B cell (primary cell): ENCODE measurements at regions not wholly inside any gene's neighbourhood (a gene's known extent, or its start where the extent isn't known, plus 50 kb on each side); places are given as distances from the start of the nearest gene placed in this dataset.

Experiments used
- ATAC-seq: fragments of 200-7000 bp; cut with Tn5 transposase; one replicate; pipeline ENCODE4 v1.10.0; 2021; ENCODE audit warnings: low read depth, mild to moderate bottlenecking, moderate number of reproducible peaks, moderate library complexity
- CTCF ChIA-PET: fragments of 350-600 bp; sonication (Branson Sonifier 250); formaldehyde crosslinking; loops from one replicate; lab custom pipeline; 2021; ENCODE audit warnings: antibody characterized with exemption, inconsistent platforms; lab: Charles Lee
- POLR2A ChIA-PET: fragments of 350-600 bp; sonication (Branson Sonifier 250); formaldehyde crosslinking; loops from one replicate; lab custom pipeline; 2021; ENCODE audit warnings: antibody characterized with exemption; lab: Charles Lee
- DNase-seq: peaks from one replicate; pipeline ENCODE4 v3.0.0; 2013
- H2AFZ ChIP-seq: 2 replicates; pipeline ENCODE4 v1.6.1; 2012; ENCODE audit warnings: mild to moderate bottlenecking, low read depth, low read length; ENCODE audit not compliant: insufficient read depth, poor library complexity, severe bottlenecking
- H3K27ac ChIP-seq, 2 donors: 1 replicate in 1 of 2; 2 replicates in 1 of 2; pipeline ENCODE4 v1.5.1; 2012 to 2013; ENCODE audit warnings: low read length in 2 of 2, mild to moderate bottlenecking in 2 of 2, moderate library complexity in 1 of 2
- H3K27me3 ChIP-seq, 4 experiments: fragments of 200-600 bp in 1 of 4; sonication (generic) in 1 of 4; replicated peaks in 1 of 4; 1 replicate in 2 of 4; 2 replicates in 2 of 4; pipeline versions ENCODE4 v1.6.1 to v1.7.0; 2013 to 2016; ENCODE audit warnings: low read length in 3 of 4, mild to moderate bottlenecking in 2 of 4, mixed read lengths in 1 of 4, moderate library complexity in 1 of 4; ENCODE audit not compliant: insufficient read depth in 4 of 4, control insufficient read depth in 3 of 4; ENCODE audit errors: control extremely low read depth in 1 of 4
- H3K36me3 ChIP-seq, 2 experiments: replicated peaks in 1 of 2; 1 replicate in 1 of 2; 2 replicates in 1 of 2; pipeline versions ENCODE4 v1.6.1 to v1.7.1; 2013; ENCODE audit warnings: low read length in 1 of 2; ENCODE audit not compliant: insufficient read depth in 2 of 2, control insufficient read depth in 1 of 2; ENCODE audit errors: control extremely low read depth in 1 of 2, extremely low read depth in 1 of 2
- H3K4me1 ChIP-seq, 2 donors: fragments of 200-600 bp in 1 of 2; sonication (generic) in 1 of 2; 1 replicate in 1 of 2; 2 replicates in 1 of 2; pipeline versions ENCODE4 v1.5.1 to v1.6.1; 2013 to 2017; ENCODE audit warnings: low read length in 2 of 2; ENCODE audit not compliant: control insufficient read depth in 2 of 2, insufficient read depth in 2 of 2
- H3K4me2 ChIP-seq: replicated peaks from 2 replicates; pipeline ENCODE3; 2012; ENCODE audit warnings: mild to moderate bottlenecking, low read depth, low read length; ENCODE audit not compliant: poor library complexity, severe bottlenecking
- H3K4me3 ChIP-seq, 5 experiments: fragments of 200-600 bp in 1 of 5; sonication (generic) in 1 of 5; 1 replicate in 3 of 5; 2 replicates in 2 of 5; pipeline versions ENCODE4 v1.5.1 to v1.7.0; 2011 to 2016; ENCODE audit warnings: low read length in 4 of 5, mild to moderate bottlenecking in 4 of 5, low read depth in 2 of 5, control low read depth in 1 of 5, moderate library complexity in 1 of 5; ENCODE audit not compliant: insufficient read depth in 1 of 5; ENCODE audit errors: control extremely low read depth in 1 of 5, extremely low read depth in 1 of 5
- H3K79me2 ChIP-seq: fragments of 200-600 bp; sonication (generic); one replicate; pipeline ENCODE4 v1.6.0; 2016; ENCODE audit warnings: low read length; ENCODE audit not compliant: control insufficient read depth, insufficient read depth
- H3K9ac ChIP-seq: fragments of 200-600 bp; sonication (generic); 2 replicates; pipeline ENCODE4 v1.6.1; 2017; ENCODE audit warnings: mild to moderate bottlenecking, low read length, moderate library complexity
- H3K9me3 ChIP-seq, 3 donors: one replicate each; pipeline versions ENCODE4 v1.6.1 to v1.7.1; 2013; ENCODE audit warnings: low read length in 2 of 3; ENCODE audit not compliant: control insufficient read depth in 2 of 3, insufficient read depth in 1 of 3; ENCODE audit errors: control extremely low read depth in 1 of 3
- H4K20me1 ChIP-seq: 2 replicates; pipeline ENCODE4 v1.6.0; 2012; ENCODE audit warnings: mild to moderate bottlenecking, low read length; ENCODE audit not compliant: insufficient read depth, control insufficient read depth, poor library complexity, severe bottlenecking
- H3K27ac Mint-ChIP-seq: one replicate; pipeline ENCODE4 v1.8.0; 2021; ENCODE audit warnings: mixed read lengths
- H3K27me3 Mint-ChIP-seq: one replicate; pipeline ENCODE4 v1.8.0; 2021; ENCODE audit warnings: mixed read lengths
- H3K4me1 Mint-ChIP-seq: one replicate; pipeline ENCODE4 v1.8.0; 2021; ENCODE audit warnings: mixed read lengths
- H3K4me3 Mint-ChIP-seq: one replicate; pipeline ENCODE4 v1.8.0; 2021; ENCODE audit warnings: mixed read lengths
- H3K9me3 Mint-ChIP-seq: one replicate; pipeline ENCODE4 v1.8.0; 2022; ENCODE audit warnings: mixed read lengths; ENCODE audit not compliant: insufficient read depth
- EZH2 ChIP-seq: IDR thresholded peaks from 2 replicates; pipeline ENCODE4 v1.6.1; 2012; ENCODE audit warnings: borderline replicate concordance, low read depth, mild to moderate bottlenecking, moderate library complexity, low read length; ENCODE audit not compliant: insufficient read depth, poor library complexity, severe bottlenecking
- WGBS: methylation state at CpG from one replicate; pipeline ENCODE4 v1.1.5; 2013; ENCODE audit warnings: missing lambda C conversion rate; ENCODE audit not compliant: insufficient coverage; 5-methylcytosine and 5-hydroxymethylcytosine counted together
- intact Hi-C: fragments of 100-400 bp; cut with micrococcal nuclease; formaldehyde crosslinking; loops from one replicate; pipeline ENCODE4 v1.10.0; 2022
- TF ChIP-seq, protein P1 (sequence below): fragments of 200-600 bp; IDR thresholded peaks from one replicate; pipeline ENCODE4 v1.8.0; 2022; ENCODE audit warnings: antibody characterized with exemption, mild to moderate bottlenecking

DNA sequence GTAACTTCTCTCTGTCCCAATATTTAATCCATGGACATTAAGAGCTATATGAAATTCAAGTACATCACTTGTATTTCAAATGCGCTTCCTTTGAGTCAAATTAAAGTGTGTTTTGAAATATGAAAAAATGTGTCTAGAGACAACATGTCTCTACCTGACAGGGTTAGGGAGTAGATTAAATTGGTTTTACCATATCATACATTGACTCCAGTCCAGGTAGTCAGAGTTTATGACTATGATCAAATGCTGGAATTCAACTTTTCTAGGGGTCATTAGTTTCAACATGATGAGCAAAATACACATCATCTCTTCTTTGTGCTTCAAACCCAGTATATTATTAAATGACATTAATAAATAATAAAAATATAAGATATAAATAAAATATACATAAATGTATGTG is 259.2 kb downstream of the CDH10 start:
- H3K9me3 Mint-ChIP-seq = peaks cover 6% of the 10 kb centered on the region
- H3K4me3 Mint-ChIP-seq = no peak overlapping the region
- no peak overlapping the region for H3K4me3 ChIP-seq
- WGBS = no CpG with 5 or more reads among the region's 1 CpG
- ATAC-seq = no peak
- no peaks in the 10 kb centered on the region for H3K36me3 ChIP-seq
- no peaks in the 10 kb centered on the region for H3K9me3 ChIP-seq
- no peak overlapping the region for H3K9ac ChIP-seq
- no peaks in the 10 kb centered on the region for H3K4me1 ChIP-seq
- TF ChIP-seq EZH2 = no peak
- TF ChIP-seq, protein P1, sequence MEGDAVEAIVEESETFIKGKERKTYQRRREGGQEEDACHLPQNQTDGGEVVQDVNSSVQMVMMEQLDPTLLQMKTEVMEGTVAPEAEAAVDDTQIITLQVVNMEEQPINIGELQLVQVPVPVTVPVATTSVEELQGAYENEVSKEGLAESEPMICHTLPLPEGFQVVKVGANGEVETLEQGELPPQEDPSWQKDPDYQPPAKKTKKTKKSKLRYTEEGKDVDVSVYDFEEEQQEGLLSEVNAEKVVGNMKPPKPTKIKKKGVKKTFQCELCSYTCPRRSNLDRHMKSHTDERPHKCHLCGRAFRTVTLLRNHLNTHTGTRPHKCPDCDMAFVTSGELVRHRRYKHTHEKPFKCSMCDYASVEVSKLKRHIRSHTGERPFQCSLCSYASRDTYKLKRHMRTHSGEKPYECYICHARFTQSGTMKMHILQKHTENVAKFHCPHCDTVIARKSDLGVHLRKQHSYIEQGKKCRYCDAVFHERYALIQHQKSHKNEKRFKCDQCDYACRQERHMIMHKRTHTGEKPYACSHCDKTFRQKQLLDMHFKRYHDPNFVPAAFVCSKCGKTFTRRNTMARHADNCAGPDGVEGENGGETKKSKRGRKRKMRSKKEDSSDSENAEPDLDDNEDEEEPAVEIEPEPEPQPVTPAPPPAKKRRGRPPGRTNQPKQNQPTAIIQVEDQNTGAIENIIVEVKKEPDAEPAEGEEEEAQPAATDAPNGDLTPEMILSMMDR = no peak
- no peak overlapping the region for H2AFZ ChIP-seq
- H3K27ac Mint-ChIP-seq = no peak overlapping the region
- H3K27me3 ChIP-seq = no peaks in the 10 kb centered on the region
- H3K27ac ChIP-seq = no peak overlapping the region
- ChIA-PET POLR2A (no interaction called here), CTCF (no interaction called here)
- H3K27me3 Mint-ChIP-seq = no peaks in the 10 kb centered on the region
- H3K4me1 Mint-ChIP-seq = no peaks in the 10 kb centered on the region
- intact Hi-C loops = no loop called here
- H3K79me2 ChIP-seq = no peaks in the 10 kb centered on the region
- no peak overlapping the region for H3K4me2 ChIP-seq
- no peak for DNase-seq
- H4K20me1 ChIP-seq = no peaks in the 10 kb centered on the region

DNA sequence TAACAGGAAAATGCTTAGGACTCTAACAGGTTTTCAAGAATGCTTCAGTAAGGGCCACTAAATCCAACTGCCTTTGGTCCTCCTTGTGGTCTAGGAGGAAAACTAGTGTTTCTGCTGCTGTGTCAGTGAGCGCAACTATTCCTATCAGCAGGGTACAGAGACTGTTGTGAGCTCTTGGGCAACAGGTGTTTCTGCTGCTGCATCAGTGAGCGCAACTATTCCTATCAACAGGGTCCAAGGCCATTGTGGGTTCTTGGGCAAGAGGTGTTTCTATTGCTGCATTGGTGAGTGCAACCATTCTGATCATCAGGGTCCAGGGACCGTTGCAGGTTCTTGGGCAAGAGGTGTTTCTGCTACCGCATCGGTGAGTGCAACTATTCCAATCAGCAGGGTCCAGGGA is 256.3 kb downstream of the CDH10 start:
- H3K4me2 ChIP-seq = no peak overlapping the region
- H3K27ac ChIP-seq = no peak overlapping the region
- no peaks in the 10 kb centered on the region for H3K4me1 ChIP-seq
- no peak overlapping the region for H3K9ac ChIP-seq
- TF ChIP-seq EZH2 = no peak
- no peaks in the 10 kb centered on the region for H3K79me2 ChIP-seq
- Mint-ChIP-seq H3K4me1 (no peaks in the 10 kb centered on the region), H3K27ac (no peak overlapping the region), H3K9me3 (peaks cover 6% of the 10 kb centered on the region), H3K4me3 (no peak overlapping the region), H3K27me3 (no peaks in the 10 kb centered on the region)
- WGBS = 75% methylated on average over 5 of the region's 5 CpGs
- POLR2A ChIA-PET = no interaction called here
- no peak overlapping the region for H2AFZ ChIP-seq
- H3K4me3 ChIP-seq = no peak overlapping the region
- H3K27me3 ChIP-seq = no peaks in the 10 kb centered on the region
- ATAC-seq = no peak
- no peaks in the 10 kb centered on the region for H3K36me3 ChIP-seq
- CTCF ChIA-PET = no interaction called here
- intact Hi-C loops = no loop called here
- no peaks in the 10 kb centered on the region for H4K20me1 ChIP-seq
- DNase-seq = no peak
- peaks cover 0 to 5% (median 0%) of the 10 kb centered on the region in 3 donors for H3K9me3 ChIP-seq
